Ishikawa (cell line): ENCODE measurements at regions not wholly inside any gene's neighbourhood (a gene's known extent, or its start where the extent isn't known, plus 50 kb on each side); places are given as distances from the start of the nearest gene placed in this dataset.

Source experiments
- CEBPB ChIP-seq: IDR thresholded peaks from 2 replicates; pipeline ENCODE4 v1.6.1; 2012
- CREB1 ChIP-seq: IDR thresholded peaks from 2 replicates; pipeline ENCODE4 v1.6.1; 2012; ENCODE audit warnings: low read depth
- EGR1 ChIP-seq: IDR thresholded peaks from 2 replicates; pipeline ENCODE4 v1.6.1; 2012
- EP300 ChIP-seq: IDR thresholded peaks from 2 replicates; pipeline ENCODE4 v1.6.1; 2012; ENCODE audit warnings: borderline replicate concordance
- FOXM1 ChIP-seq: IDR thresholded peaks from 2 replicates; pipeline ENCODE4 v1.6.1; 2012; ENCODE audit warnings: low read depth, borderline replicate concordance
- MAX ChIP-seq: IDR thresholded peaks from 2 replicates; pipeline ENCODE4 v1.6.1; 2012
- NFIC ChIP-seq: IDR thresholded peaks from 2 replicates; pipeline ENCODE4 v1.6.1; 2012
- RAD21 ChIP-seq: IDR thresholded peaks from 2 replicates; pipeline ENCODE4 v1.6.1; 2012; ENCODE audit warnings: low read depth
- TAF1 ChIP-seq: IDR thresholded peaks from 2 replicates; pipeline ENCODE4 v1.6.1; 2012; ENCODE audit warnings: low read depth, mild to moderate bottlenecking
- TCF12 ChIP-seq: IDR thresholded peaks from 2 replicates; pipeline ENCODE4 v1.6.1; 2012; ENCODE audit warnings: low read depth
- TEAD4 ChIP-seq: IDR thresholded peaks from 2 replicates; pipeline ENCODE4 v1.6.1; 2012
- YY1 ChIP-seq: IDR thresholded peaks from 2 replicates; pipeline ENCODE4 v1.6.1; 2012; ENCODE audit warnings: low read depth
- ZBTB7A ChIP-seq: IDR thresholded peaks from 2 replicates; pipeline ENCODE4 v1.6.1; 2012; ENCODE audit warnings: low read depth
- TF ChIP-seq, protein P1 (sequence below): IDR thresholded peaks from 2 replicates; pipeline ENCODE4 v1.6.1; 2012; ENCODE audit warnings: low read depth, mild to moderate bottlenecking
- TF ChIP-seq, protein P2 (sequence below): IDR thresholded peaks from 2 replicates; pipeline ENCODE4 v1.6.1; 2012

GRCh38 chr2:9763356-9764152, 79.7 kb upstream of the TAF1B start:
- TF ChIP-seq, protein P1, sequence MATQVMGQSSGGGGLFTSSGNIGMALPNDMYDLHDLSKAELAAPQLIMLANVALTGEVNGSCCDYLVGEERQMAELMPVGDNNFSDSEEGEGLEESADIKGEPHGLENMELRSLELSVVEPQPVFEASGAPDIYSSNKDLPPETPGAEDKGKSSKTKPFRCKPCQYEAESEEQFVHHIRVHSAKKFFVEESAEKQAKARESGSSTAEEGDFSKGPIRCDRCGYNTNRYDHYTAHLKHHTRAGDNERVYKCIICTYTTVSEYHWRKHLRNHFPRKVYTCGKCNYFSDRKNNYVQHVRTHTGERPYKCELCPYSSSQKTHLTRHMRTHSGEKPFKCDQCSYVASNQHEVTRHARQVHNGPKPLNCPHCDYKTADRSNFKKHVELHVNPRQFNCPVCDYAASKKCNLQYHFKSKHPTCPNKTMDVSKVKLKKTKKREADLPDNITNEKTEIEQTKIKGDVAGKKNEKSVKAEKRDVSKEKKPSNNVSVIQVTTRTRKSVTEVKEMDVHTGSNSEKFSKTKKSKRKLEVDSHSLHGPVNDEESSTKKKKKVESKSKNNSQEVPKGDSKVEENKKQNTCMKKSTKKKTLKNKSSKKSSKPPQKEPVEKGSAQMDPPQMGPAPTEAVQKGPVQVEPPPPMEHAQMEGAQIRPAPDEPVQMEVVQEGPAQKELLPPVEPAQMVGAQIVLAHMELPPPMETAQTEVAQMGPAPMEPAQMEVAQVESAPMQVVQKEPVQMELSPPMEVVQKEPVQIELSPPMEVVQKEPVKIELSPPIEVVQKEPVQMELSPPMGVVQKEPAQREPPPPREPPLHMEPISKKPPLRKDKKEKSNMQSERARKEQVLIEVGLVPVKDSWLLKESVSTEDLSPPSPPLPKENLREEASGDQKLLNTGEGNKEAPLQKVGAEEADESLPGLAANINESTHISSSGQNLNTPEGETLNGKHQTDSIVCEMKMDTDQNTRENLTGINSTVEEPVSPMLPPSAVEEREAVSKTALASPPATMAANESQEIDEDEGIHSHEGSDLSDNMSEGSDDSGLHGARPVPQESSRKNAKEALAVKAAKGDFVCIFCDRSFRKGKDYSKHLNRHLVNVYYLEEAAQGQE, result no peak
- TF ChIP-seq FOXM1, result no peak
- TF ChIP-seq, protein P2, sequence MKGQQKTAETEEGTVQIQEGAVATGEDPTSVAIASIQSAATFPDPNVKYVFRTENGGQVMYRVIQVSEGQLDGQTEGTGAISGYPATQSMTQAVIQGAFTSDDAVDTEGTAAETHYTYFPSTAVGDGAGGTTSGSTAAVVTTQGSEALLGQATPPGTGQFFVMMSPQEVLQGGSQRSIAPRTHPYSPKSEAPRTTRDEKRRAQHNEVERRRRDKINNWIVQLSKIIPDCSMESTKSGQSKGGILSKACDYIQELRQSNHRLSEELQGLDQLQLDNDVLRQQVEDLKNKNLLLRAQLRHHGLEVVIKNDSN, result no peak
- TF ChIP-seq TEAD4, result no peak
- TF ChIP-seq CREB1, result no peak
- TF ChIP-seq CEBPB, result no peak
- TF ChIP-seq TAF1, result no peak
- no peak for TF ChIP-seq NFIC
- no peak for TF ChIP-seq EGR1
- no peak for TF ChIP-seq EP300
- TF ChIP-seq YY1, result no peak
- TF ChIP-seq TCF12, result no peak
- TF ChIP-seq MAX, result no peak

DNA sequence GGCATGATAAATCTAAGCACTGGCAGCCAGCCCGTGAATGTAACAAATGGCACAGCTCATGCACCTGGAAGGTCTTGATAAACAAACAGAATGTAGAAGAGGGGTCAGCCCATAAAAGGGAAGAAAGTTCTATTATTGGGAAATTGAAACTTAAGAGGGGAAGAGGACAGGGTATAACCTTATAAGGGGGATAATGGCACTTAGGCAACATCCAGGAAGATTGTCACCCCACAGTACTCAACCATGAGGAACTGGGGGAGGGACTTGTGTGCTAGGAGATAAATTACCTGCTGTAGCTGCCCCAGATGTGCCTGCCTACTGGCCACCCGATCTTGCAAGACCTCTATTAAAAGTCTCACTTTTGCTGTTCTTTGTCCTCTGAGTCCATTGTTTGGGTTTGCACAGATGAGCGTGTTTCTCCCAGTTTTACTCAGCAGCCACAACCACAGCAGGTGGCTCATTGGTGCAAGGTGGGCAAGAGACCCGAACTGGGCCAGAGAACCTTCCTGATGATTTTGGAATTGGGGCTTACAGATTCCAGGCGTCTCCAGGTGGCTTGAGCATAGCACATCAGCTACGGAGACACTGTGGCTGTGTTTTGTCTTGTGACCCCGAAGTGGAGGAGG, 79.0 kb upstream of the TAF1B start:
- TF ChIP-seq EP300 (no peak), CEBPB (0 out of 2 replicates have a peak, but pooled peaks have one; percentile 9), YY1 (no peak), MAX (no peak)

- TF ChIP-seq YY1 (no peak), FOXM1 (no peak), RAD21 (no peak), TAF1 (no peak), NFIC (no peak)
- TF ChIP-seq, protein P2, result no peak
- TF ChIP-seq, protein P1, result no peak
Measured at GRCh38 chr2:9765611-9766531, 77.4 kb upstream of the TAF1B start.

DNA sequence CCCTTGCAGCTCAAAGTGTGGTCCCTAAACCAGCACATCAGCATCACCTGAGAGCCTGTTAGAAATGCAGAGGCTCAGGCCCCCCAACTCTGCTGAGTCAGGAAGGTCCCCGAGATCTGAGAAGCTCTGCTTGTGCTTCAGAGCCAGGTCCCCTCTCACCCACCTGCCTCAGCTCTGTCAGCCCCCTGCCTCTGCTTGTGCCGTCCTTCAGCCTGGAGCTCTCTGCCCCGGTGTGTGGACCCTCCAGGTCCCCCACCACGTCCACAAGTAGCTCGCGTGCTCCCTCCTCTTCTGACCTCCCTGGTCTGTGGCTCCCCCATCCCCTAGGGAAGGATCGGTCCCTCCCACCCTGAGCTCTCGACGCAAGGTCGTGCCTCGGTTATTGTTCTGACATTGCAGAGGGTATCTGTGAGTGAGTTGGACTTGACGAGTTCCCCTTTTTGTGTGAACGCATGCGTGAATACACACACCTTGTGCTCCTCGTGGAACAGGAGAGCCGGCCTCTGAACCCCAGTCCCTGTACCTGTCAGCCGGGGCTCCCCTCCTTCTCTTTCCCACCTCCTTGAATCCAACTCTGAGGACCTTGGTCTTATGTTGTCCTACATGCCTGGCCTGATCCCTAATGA, 75.5 kb upstream of the TAF1B start:
- TF ChIP-seq TEAD4 (no peak), RAD21 (no peak), EP300 (no peak), TCF12 (no peak), CEBPB (no peak), ZBTB7A (no peak), NFIC (no peak), EGR1 (no peak), YY1 (no peak), CREB1 (no peak), FOXM1 (no peak), TAF1 (no peak), MAX (no peak)
- TF ChIP-seq, protein P1, result no peak
- TF ChIP-seq, protein P2, result no peak
